ENCODE measurements at regions not wholly inside any gene's neighbourhood (a gene's known extent, or its start where the extent isn't known, plus 50 kb on each side); places are given as distances from the start of the nearest gene placed in this dataset.

- TF ChIP-seq CTCF (IDR thresholded peaks at IDR 0.05) = no peak
- no peak for TF ChIP-seq EZH2 (IDR thresholded peaks at IDR 0.05; ENCODE audit: borderline replicate concordance, insufficient read depth, low read depth, low read length, poor library complexity, severe bottlenecking)
These were observed 223.8 kb downstream of the USP6NL start for GRCh38 chr10:11387551-11388222.
